ENCODE measurements at regions not wholly inside any gene's neighbourhood (a gene's known extent, or its start where the extent isn't known, plus 50 kb on each side); places are given as distances from the start of the nearest gene placed in this dataset.

DNA sequence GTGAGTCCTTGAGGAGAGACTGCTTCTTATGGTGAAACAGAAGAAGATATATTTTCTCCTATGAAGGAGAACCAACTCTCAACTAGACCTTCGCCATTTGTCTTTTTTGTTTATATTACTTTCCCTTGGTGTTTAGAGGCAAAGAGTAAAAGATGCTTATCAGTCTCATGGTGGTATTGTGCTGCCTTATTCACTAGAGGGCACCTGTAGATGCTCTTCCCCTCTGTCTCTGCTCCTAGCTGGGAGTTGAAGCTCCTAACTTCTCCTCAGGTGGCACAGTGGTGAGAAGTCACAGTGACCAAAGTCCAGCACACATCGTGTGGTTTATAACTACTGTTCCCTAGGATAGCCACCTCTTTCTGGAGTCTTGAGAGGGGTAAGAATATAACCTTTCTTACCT, 1359.6 kb downstream of the PLA2G4A start:
- TF ChIP-seq EP300 (conservative IDR thresholded peaks at IDR 0.05; ENCODE audit: poor library complexity, severe bottlenecking) (no peak), CTCF (IDR thresholded peaks at IDR 0.05; ENCODE audit: poor library complexity, severe bottlenecking) (no peak), TAF1 (IDR thresholded peaks at IDR 0.05; ENCODE audit: low read depth) (no peak), EZH2 (IDR thresholded peaks at IDR 0.05; ENCODE audit: borderline replicate concordance, insufficient read depth, low read length, poor library complexity, severe bottlenecking) (no peak), POLR2AphosphoS5 (IDR thresholded peaks at IDR 0.05) (no peak)
